ENCODE measurements at regions not wholly inside any gene's neighbourhood (a gene's known extent, or its start where the extent isn't known, plus 50 kb on each side); places are given as distances from the start of the nearest gene placed in this dataset.
"Not testable (repeated sequence)": the region's sequence is repeated elsewhere in the genome, so short reads cannot be mapped to it uniquely, and the experiment has no call there.

- no peak for DNase-seq (ENCODE audit: low read depth)
- H3K4me3 ChIP-seq (ENCODE audit: low read depth, low read length): no peak overlapping the region
Measured at GRCh38 chr15:79492065-79492464, 59.9 kb downstream of the MINAR1 start.

GRCh38 chr15:79494384-79494909 lies 62.3 kb downstream of the MINAR1 start:
- no peak for DNase-seq (ENCODE audit: low read depth)
- H3K4me3 ChIP-seq (ENCODE audit: low read depth, low read length): no peak overlapping the region

- H3K4me3 ChIP-seq (ENCODE audit: low read depth, low read length): no peak overlapping the region
- no peak for DNase-seq (ENCODE audit: low read depth)
Measured at GRCh38 chr15:79494963-79495755, 63.0 kb downstream of the MINAR1 start.

GRCh38 chr15:79495775-79496174 lies 63.6 kb downstream of the MINAR1 start:
- no peak for DNase-seq (ENCODE audit: low read depth)

GRCh38 chr15:79496838-79497237 lies 64.7 kb downstream of the MINAR1 start:
- no peak overlapping the region for H3K4me3 ChIP-seq (ENCODE audit: low read depth, low read length)
- no peak for DNase-seq (ENCODE audit: low read depth)

More at GRCh38 chr15:79495775-79496174, 63.6 kb downstream of the MINAR1 start:
- H3K4me3 ChIP-seq (ENCODE audit: low read depth, low read length): no peak overlapping the region

GRCh38 chr15:79501086-79501485 lies 69.0 kb downstream of the MINAR1 start:
- H3K4me3 ChIP-seq (ENCODE audit: low read depth, low read length): no peak overlapping the region
- DNase-seq (ENCODE audit: low read depth): no peak

- DNase-seq (ENCODE audit: low read depth): no peak
- no peak overlapping the region for H3K4me3 ChIP-seq (ENCODE audit: low read depth, low read length)
Measured at GRCh38 chr15:79505956-79506355, 73.8 kb downstream of the MINAR1 start.

- not testable (repeated sequence) for DNase-seq (ENCODE audit: low read depth); H3K4me3 ChIP-seq (ENCODE audit: low read depth, low read length)
Measured at GRCh38 chr15:79512844-79513243, 80.7 kb downstream of the MINAR1 start.

GRCh38 chr15:79513417-79513816 lies 81.3 kb downstream of the MINAR1 start:
- DNase-seq (ENCODE audit: low read depth): no peak
- no peak overlapping the region for H3K4me3 ChIP-seq (ENCODE audit: low read depth, low read length)

- H3K4me3 ChIP-seq (ENCODE audit: low read depth, low read length): no peak overlapping the region
- DNase-seq (ENCODE audit: low read depth): no peak
Measured at GRCh38 chr15:79513940-79514339, 81.8 kb downstream of the MINAR1 start.

- H3K4me3 ChIP-seq (ENCODE audit: low read depth, low read length): no peak overlapping the region
- no peak for DNase-seq (ENCODE audit: low read depth)
Measured at GRCh38 chr15:79515300-79516027, 83.3 kb downstream of the MINAR1 start.

GRCh38 chr15:79516155-79516554 lies 84.0 kb downstream of the MINAR1 start:
- no peak overlapping the region for H3K4me3 ChIP-seq (ENCODE audit: low read depth, low read length)
- DNase-seq (ENCODE audit: low read depth): no peak

GRCh38 chr15:79516646-79517045 lies 84.5 kb downstream of the MINAR1 start:
- no peak overlapping the region for H3K4me3 ChIP-seq (ENCODE audit: low read depth, low read length)
- no peak for DNase-seq (ENCODE audit: low read depth)

GRCh38 chr15:79519628-79520027 lies 87.5 kb downstream of the MINAR1 start:
- no peak overlapping the region for H3K4me3 ChIP-seq (ENCODE audit: low read depth, low read length)
- DNase-seq (ENCODE audit: low read depth): no peak

GRCh38 chr15:79520654-79521053 lies 88.5 kb downstream of the MINAR1 start:
- DNase-seq (ENCODE audit: low read depth): no peak
- no peak overlapping the region for H3K4me3 ChIP-seq (ENCODE audit: low read depth, low read length)

GRCh38 chr15:79522656-79523055 lies 90.5 kb downstream of the MINAR1 start:
- H3K4me3 ChIP-seq (ENCODE audit: low read depth, low read length): no peak overlapping the region
- no peak for DNase-seq (ENCODE audit: low read depth)

GRCh38 chr15:79523266-79523665 lies 91.1 kb downstream of the MINAR1 start:
- DNase-seq (ENCODE audit: low read depth): no peak
- H3K4me3 ChIP-seq (ENCODE audit: low read depth, low read length): no peak overlapping the region

- H3K4me3 ChIP-seq (ENCODE audit: low read depth, low read length): no peak overlapping the region
- DNase-seq (ENCODE audit: low read depth): no peak
Measured at GRCh38 chr15:79524531-79524930, 92.4 kb downstream of the MINAR1 start.

GRCh38 chr15:79526376-79526775 lies 94.2 kb downstream of the MINAR1 start:
- DNase-seq (ENCODE audit: low read depth): no peak
- H3K4me3 ChIP-seq (ENCODE audit: low read depth, low read length): no peak overlapping the region

GRCh38 chr15:79527821-79528220 lies 95.7 kb downstream of the MINAR1 start:
- DNase-seq (ENCODE audit: low read depth): no peak
- no peak overlapping the region for H3K4me3 ChIP-seq (ENCODE audit: low read depth, low read length)

Measured in skeletal muscle cell (primary cell).